GM23338 (cell line): ENCODE measurements at regions not wholly inside any gene's neighbourhood (a gene's known extent, or its start where the extent isn't known, plus 50 kb on each side); places are given as distances from the start of the nearest gene placed in this dataset.
A peak's percentile ranks its signal among the peaks of the same experiment; 100 is the strongest.

Experiments
- ATAC-seq: fragments of 200-7000 bp; cut with Tn5 transposase; 3 replicates; pipeline ENCODE4 v1.9.1; 2020
- DNase-seq: peaks from one replicate; pipeline ENCODE4 v3.0.0-alpha.2; 2015; ENCODE audit warnings: low spot score
- H2AFZ ChIP-seq: fragments of 200-600 bp; sonication (generic); 2 replicates; pipeline ENCODE4 v1.8.0; 2016; ENCODE audit warnings: antibody characterized with exemption, mild to moderate bottlenecking, moderate library complexity
- H3F3A ChIP-seq: fragments of 200-600 bp; sonication (generic); replicated peaks from 2 replicates; pipeline ENCODE4 v1.8.0; 2017; ENCODE audit warnings: antibody characterized with exemption, mixed run types, low read depth
- H3K27ac ChIP-seq: fragments of 200-600 bp; sonication (generic); 2 replicates; pipeline ENCODE4 v1.6.1; 2016; ENCODE audit warnings: low read depth
- H3K27me3 ChIP-seq: fragments of 200-600 bp; sonication (generic); 2 replicates; pipeline ENCODE4 v1.8.0; 2016; ENCODE audit warnings: mild to moderate bottlenecking, mixed run types, moderate library complexity; ENCODE audit not compliant: insufficient read depth
- H3K36me3 ChIP-seq: fragments of 200-600 bp; sonication (generic); 2 replicates; pipeline ENCODE4 v1.8.0; 2016; ENCODE audit warnings: mild to moderate bottlenecking; ENCODE audit not compliant: insufficient read depth
- H3K4me1 ChIP-seq: fragments of 200-600 bp; sonication (generic); 2 replicates; pipeline ENCODE4 v1.8.0; 2016; ENCODE audit warnings: mild to moderate bottlenecking, moderate library complexity; ENCODE audit not compliant: insufficient read depth
- H3K4me2 ChIP-seq: fragments of 200-600 bp; sonication (generic); 2 replicates; pipeline ENCODE4 v1.7.1; 2017; ENCODE audit warnings: mixed run types
- H3K4me3 ChIP-seq: fragments of 200-600 bp; sonication (generic); 2 replicates; pipeline ENCODE4 v1.6.1; 2016; ENCODE audit warnings: mixed run types
- H3K79me2 ChIP-seq: fragments of 200-600 bp; sonication (generic); replicated peaks from 2 replicates; pipeline ENCODE4 v1.8.0; 2017; ENCODE audit warnings: mild to moderate bottlenecking; ENCODE audit not compliant: insufficient read depth
- H3K9me2 ChIP-seq: fragments of 200-600 bp; sonication (generic); 2 replicates; pipeline ENCODE4 v1.8.0; 2017; ENCODE audit not compliant: insufficient read depth
- H4K20me1 ChIP-seq: fragments of 200-600 bp; sonication (generic); replicated peaks from 2 replicates; pipeline ENCODE4 v1.8.0; 2017; ENCODE audit warnings: mild to moderate bottlenecking; ENCODE audit not compliant: insufficient read depth
- H3K27ac Mint-ChIP-seq: 2 replicates; pipeline ENCODE4 v1.8.0; 2020; ENCODE audit warnings: inconsistent platforms, mild to moderate bottlenecking, moderate library complexity, mixed read lengths
- H3K27me3 Mint-ChIP-seq: 3 replicates; pipeline ENCODE4 v1.8.0; 2022; ENCODE audit warnings: low read depth, mild to moderate bottlenecking, moderate library complexity, mixed read lengths, inconsistent platforms; ENCODE audit not compliant: insufficient read depth, poor library complexity
- H3K36me3 Mint-ChIP-seq: 3 replicates; pipeline ENCODE4 v1.8.0; 2021; ENCODE audit warnings: low read depth, mild to moderate bottlenecking, inconsistent platforms, moderate library complexity, mixed read lengths
- H3K4me1 Mint-ChIP-seq: 3 replicates; pipeline ENCODE4 v1.8.0; 2020; ENCODE audit warnings: mild to moderate bottlenecking, inconsistent platforms, mixed read lengths
- H3K4me3 Mint-ChIP-seq: 3 replicates; pipeline ENCODE4 v1.8.0; 2021; ENCODE audit warnings: moderate library complexity, mild to moderate bottlenecking, inconsistent platforms, mixed read lengths
- H3K9me3 Mint-ChIP-seq: 3 replicates; pipeline ENCODE4 v1.8.0; 2020; ENCODE audit warnings: moderate library complexity, mild to moderate bottlenecking, inconsistent platforms, mixed read lengths
- CREB1 ChIP-seq: fragments of 250-450 bp; sonication (Bioruptor Pico); IDR thresholded peaks from 2 replicates; pipeline ENCODE4 v1.5.0; 2020; ENCODE audit warnings: low read depth, mild to moderate bottlenecking, moderate library complexity
- JUNB ChIP-seq: IDR thresholded peaks from one replicate; pipeline ENCODE4 v1.6.1; 2016; ENCODE audit warnings: antibody characterized with exemption; ENCODE audit not compliant: unreplicated experiment
- NANOG ChIP-seq: IDR thresholded peaks from 2 replicates; pipeline ENCODE4 v1.6.1; 2016; ENCODE audit warnings: antibody characterized with exemption, borderline replicate concordance
- STAT1 ChIP-seq: IDR thresholded peaks from one replicate; pipeline ENCODE4 v1.6.1; 2016; ENCODE audit warnings: antibody characterized with exemption; ENCODE audit not compliant: unreplicated experiment
- ZNF114 ChIP-seq: fragments of 250-450 bp; sonication (Bioruptor Pico); IDR thresholded peaks from 2 replicates; pipeline ENCODE4 v1.5.0; 2020; ENCODE audit warnings: mild to moderate bottlenecking, moderate library complexity
- ZNF331 ChIP-seq: fragments of 250-450 bp; sonication (Bioruptor Pico); IDR thresholded peaks from 2 replicates; pipeline ENCODE4 v1.5.0; 2020; ENCODE audit warnings: low read depth, mild to moderate bottlenecking, moderate library complexity
- TF ChIP-seq, protein P1 (sequence below): IDR thresholded peaks from one replicate; pipeline ENCODE4 v1.6.1; 2018; ENCODE audit warnings: antibody characterized with exemption; ENCODE audit not compliant: unreplicated experiment
- TF ChIP-seq, protein P2 (sequence below): fragments of 250-450 bp; sonication (Bioruptor Pico); IDR thresholded peaks from 2 replicates; pipeline ENCODE4 v1.5.0; 2020; ENCODE audit warnings: mild to moderate bottlenecking, moderate library complexity

DNA sequence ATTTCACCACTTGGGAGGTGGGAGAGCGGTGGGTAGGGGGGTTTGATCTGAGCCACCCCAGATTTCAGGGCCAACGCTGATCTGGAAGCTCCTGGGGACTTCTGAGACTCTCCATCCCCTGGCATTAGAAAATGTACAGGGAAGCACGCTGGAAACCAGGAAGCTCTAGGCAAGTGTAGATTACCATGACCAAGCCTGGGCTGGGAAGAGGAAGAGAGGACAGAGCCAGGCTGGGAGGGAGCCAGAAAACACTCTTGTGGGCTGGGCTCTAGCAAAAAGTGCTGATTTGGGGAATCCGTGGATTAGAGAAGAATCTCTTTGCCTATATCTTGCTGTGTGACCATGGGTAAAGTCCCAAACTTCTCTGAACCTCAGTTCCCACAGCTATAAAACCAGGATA, 236.7 kb downstream of the BCL11B start:
- ATAC-seq (no peak), DNase-seq (no peak)
- Histone ChIP-seq H3K27ac (no peak overlapping the region), H3K4me2 (no peak overlapping the region), H3K4me3 (no peak overlapping the region), H2AFZ (no peak overlapping the region; the same call in 1 of the 2 replicates), H3K36me3 (no peaks in the 10 kb centered on the region), H3K9me2 (no peaks in the 10 kb centered on the region), H3F3A (0 out of 2 replicates have a peak, but pooled peaks cover 4% of the 10 kb centered on the region), H4K20me1 (no peaks in the 10 kb centered on the region), H3K79me2 (no peaks in the 10 kb centered on the region), H3K27me3 (no peaks in the 10 kb centered on the region), H3K4me1 (0 out of 2 replicates have a peak, but pooled peaks cover 3% of the 10 kb centered on the region)
- TF ChIP-seq, protein P1, sequence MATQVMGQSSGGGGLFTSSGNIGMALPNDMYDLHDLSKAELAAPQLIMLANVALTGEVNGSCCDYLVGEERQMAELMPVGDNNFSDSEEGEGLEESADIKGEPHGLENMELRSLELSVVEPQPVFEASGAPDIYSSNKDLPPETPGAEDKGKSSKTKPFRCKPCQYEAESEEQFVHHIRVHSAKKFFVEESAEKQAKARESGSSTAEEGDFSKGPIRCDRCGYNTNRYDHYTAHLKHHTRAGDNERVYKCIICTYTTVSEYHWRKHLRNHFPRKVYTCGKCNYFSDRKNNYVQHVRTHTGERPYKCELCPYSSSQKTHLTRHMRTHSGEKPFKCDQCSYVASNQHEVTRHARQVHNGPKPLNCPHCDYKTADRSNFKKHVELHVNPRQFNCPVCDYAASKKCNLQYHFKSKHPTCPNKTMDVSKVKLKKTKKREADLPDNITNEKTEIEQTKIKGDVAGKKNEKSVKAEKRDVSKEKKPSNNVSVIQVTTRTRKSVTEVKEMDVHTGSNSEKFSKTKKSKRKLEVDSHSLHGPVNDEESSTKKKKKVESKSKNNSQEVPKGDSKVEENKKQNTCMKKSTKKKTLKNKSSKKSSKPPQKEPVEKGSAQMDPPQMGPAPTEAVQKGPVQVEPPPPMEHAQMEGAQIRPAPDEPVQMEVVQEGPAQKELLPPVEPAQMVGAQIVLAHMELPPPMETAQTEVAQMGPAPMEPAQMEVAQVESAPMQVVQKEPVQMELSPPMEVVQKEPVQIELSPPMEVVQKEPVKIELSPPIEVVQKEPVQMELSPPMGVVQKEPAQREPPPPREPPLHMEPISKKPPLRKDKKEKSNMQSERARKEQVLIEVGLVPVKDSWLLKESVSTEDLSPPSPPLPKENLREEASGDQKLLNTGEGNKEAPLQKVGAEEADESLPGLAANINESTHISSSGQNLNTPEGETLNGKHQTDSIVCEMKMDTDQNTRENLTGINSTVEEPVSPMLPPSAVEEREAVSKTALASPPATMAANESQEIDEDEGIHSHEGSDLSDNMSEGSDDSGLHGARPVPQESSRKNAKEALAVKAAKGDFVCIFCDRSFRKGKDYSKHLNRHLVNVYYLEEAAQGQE: no peak
- TF ChIP-seq, protein P2, sequence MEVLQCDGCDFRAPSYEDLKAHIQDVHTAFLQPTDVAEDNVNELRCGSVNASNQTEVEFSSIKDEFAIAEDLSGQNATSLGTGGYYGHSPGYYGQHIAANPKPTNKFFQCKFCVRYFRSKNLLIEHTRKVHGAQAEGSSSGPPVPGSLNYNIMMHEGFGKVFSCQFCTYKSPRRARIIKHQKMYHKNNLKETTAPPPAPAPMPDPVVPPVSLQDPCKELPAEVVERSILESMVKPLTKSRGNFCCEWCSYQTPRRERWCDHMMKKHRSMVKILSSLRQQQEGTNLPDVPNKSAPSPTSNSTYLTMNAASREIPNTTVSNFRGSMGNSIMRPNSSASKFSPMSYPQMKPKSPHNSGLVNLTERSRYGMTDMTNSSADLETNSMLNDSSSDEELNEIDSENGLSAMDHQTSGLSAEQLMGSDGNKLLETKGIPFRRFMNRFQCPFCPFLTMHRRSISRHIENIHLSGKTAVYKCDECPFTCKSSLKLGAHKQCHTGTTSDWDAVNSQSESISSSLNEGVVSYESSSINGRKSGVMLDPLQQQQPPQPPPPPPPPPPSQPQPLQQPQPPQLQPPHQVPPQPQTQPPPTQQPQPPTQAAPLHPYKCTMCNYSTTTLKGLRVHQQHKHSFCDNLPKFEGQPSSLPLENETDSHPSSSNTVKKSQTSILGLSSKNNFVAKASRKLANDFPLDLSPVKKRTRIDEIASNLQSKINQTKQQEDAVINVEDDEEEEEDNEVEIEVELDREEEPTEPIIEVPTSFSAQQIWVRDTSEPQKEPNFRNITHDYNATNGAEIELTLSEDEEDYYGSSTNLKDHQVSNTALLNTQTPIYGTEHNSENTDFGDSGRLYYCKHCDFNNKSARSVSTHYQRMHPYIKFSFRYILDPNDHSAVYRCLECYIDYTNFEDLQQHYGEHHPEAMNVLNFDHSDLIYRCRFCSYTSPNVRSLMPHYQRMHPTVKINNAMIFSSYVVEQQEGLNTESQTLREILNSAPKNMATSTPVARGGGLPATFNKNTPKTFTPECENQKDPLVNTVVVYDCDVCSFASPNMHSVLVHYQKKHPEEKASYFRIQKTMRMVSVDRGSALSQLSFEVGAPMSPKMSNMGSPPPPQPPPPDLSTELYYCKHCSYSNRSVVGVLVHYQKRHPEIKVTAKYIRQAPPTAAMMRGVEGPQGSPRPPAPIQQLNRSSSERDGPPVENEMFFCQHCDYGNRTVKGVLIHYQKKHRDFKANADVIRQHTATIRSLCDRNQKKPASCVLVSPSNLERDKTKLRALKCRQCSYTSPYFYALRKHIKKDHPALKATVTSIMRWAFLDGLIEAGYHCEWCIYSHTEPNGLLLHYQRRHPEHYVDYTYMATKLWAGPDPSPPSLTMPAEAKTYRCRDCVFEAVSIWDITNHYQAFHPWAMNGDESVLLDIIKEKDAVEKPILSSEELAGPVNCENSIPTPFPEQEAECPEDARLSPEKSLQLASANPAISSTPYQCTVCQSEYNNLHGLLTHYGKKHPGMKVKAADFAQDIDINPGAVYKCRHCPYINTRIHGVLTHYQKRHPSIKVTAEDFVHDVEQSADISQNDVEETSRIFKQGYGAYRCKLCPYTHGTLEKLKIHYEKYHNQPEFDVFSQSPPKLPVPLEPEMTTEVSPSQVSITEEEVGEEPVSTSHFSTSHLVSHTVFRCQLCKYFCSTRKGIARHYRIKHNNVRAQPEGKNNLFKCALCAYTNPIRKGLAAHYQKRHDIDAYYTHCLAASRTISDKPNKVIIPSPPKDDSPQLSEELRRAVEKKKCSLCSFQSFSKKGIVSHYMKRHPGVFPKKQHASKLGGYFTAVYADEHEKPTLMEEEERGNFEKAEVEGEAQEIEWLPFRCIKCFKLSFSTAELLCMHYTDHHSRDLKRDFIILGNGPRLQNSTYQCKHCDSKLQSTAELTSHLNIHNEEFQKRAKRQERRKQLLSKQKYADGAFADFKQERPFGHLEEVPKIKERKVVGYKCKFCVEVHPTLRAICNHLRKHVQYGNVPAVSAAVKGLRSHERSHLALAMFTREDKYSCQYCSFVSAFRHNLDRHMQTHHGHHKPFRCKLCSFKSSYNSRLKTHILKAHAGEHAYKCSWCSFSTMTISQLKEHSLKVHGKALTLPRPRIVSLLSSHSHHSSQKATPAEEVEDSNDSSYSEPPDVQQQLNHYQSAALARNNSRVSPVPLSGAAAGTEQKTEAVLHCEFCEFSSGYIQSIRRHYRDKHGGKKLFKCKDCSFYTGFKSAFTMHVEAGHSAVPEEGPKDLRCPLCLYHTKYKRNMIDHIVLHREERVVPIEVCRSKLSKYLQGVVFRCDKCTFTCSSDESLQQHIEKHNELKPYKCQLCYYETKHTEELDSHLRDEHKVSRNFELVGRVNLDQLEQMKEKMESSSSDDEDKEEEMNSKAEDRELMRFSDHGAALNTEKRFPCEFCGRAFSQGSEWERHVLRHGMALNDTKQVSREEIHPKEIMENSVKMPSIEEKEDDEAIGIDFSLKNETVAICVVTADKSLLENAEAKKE (CRISPR knock-in tag): no peak
- TF ChIP-seq ZNF114 (CRISPR knock-in tag) (no peak), JUNB (no peak), STAT1 (no peak), CREB1 (CRISPR knock-in tag) (no peak), NANOG (no peak), ZNF331 (CRISPR knock-in tag) (no peak)
- H3K9me3 Mint-ChIP-seq: peaks cover 15% of the 10 kb centered on the region
- peaks cover 25% of the 10 kb centered on the region for H3K4me1 Mint-ChIP-seq
- H3K27ac Mint-ChIP-seq: peak overlapping the region; percentile 30
- no peak overlapping the region for H3K4me3 Mint-ChIP-seq
- peaks cover 14% of the 10 kb centered on the region for H3K27me3 Mint-ChIP-seq
- no peaks in the 10 kb centered on the region; the same call in 2 of the 3 replicates for H3K36me3 Mint-ChIP-seq
